Prostate gland (tissue), 2 donors: ENCODE measurements at regions not wholly inside any gene's neighbourhood (a gene's known extent, or its start where the extent isn't known, plus 50 kb on each side); places are given as distances from the start of the nearest gene placed in this dataset.

Experiments used
- CTCF ChIP-seq, 4 experiments: fragments of 200-600 bp in 2 of 4; fragments of 450-650 bp in 2 of 4; sonication (generic) in 2 of 4; IDR thresholded peaks; 1 replicate in 3 of 4; 2 replicates in 1 of 4; pipeline ENCODE4 v1.5.1; 2016 to 2019; ENCODE audit warnings: antibody characterized with exemption in 4 of 4, mild to moderate bottlenecking in 2 of 4, moderate library complexity in 2 of 4
- POLR2AphosphoS5 ChIP-seq: sonication (generic); formaldehyde crosslinking; IDR thresholded peaks from one replicate; pipeline ENCODE4 v1.6.1; 2017; ENCODE audit warnings: antibody characterized with exemption

GRCh38 chr22:47458348-47458747 lies 695.9 kb downstream of the TBC1D22A start:
- no peak for TF ChIP-seq CTCF (IDR thresholded peaks at IDR 0.05)
- no peak for TF ChIP-seq POLR2AphosphoS5
